Thoracic aorta (tissue), 2 donors: ENCODE measurements at regions not wholly inside any gene's neighbourhood (a gene's known extent, or its start where the extent isn't known, plus 50 kb on each side); places are given as distances from the start of the nearest gene placed in this dataset.

Experiments
- ATAC-seq: fragments of 150-250 bp; one replicate; pipeline ENCODE4 v1.8.0; 2017; ENCODE audit warnings: low read depth; ENCODE audit not compliant: insufficient number of reproducible peaks, low FRiP score
- DNase-seq: peaks from one replicate; pipeline ENCODE4 v3.0.0-alpha.2; 2020; ENCODE audit warnings: low spot score
- H3K27ac ChIP-seq, 2 donors: fragments of 200-600 bp; sonication (generic); 1 replicate in 1 of 2; 2 replicates in 1 of 2; pipeline ENCODE4 v1.5.1; 2016; ENCODE audit warnings: mild to moderate bottlenecking in 2 of 2, moderate library complexity in 2 of 2
- H3K27me3 ChIP-seq: fragments of 200-600 bp; sonication (generic); replicated peaks from 2 replicates; pipeline ENCODE4 v1.6.0; 2016; ENCODE audit warnings: mild to moderate bottlenecking; ENCODE audit not compliant: insufficient read depth
- H3K36me3 ChIP-seq: fragments of 200-600 bp; sonication (generic); one replicate; pipeline ENCODE4 v1.5.1; 2016
- H3K4me1 ChIP-seq, 2 donors: fragments of 200-600 bp; sonication (generic); 1 replicate in 1 of 2; 2 replicates in 1 of 2; pipeline versions ENCODE4 v1.5.1 to v1.6.0; 2016; ENCODE audit warnings: low read depth in 2 of 2, mild to moderate bottlenecking in 1 of 2; ENCODE audit not compliant: control insufficient read depth in 1 of 2
- H3K4me3 ChIP-seq: fragments of 200-600 bp; sonication (generic); 2 replicates; pipeline ENCODE4 v1.5.1; 2016; ENCODE audit warnings: mild to moderate bottlenecking
- H3K9me3 ChIP-seq: fragments of 200-600 bp; sonication (generic); 2 replicates; pipeline ENCODE4 v1.5.1; 2016
- CTCF ChIP-seq: fragments of 200-600 bp; sonication (generic); IDR thresholded peaks from one replicate; pipeline ENCODE4 v1.5.1; 2019; ENCODE audit warnings: antibody characterized with exemption

- H3K27me3 ChIP-seq, result no peaks in the 10 kb centered on the region
- H3K4me3 ChIP-seq, result no peak overlapping the region
- H3K9me3 ChIP-seq, result no peaks in the 10 kb centered on the region
- H3K27ac ChIP-seq, result no peak overlapping the region
- no peak for TF ChIP-seq CTCF
- H3K4me1 ChIP-seq, result no peaks in the 10 kb centered on the region
- H3K36me3 ChIP-seq, result no peaks in the 10 kb centered on the region
- ATAC-seq (no peak), DNase-seq (no peak)
These were observed 168.6 kb downstream of the RNF144B start for GRCh38 chr6:18555750-18556149.

GRCh38 chr6:18561037-18561750 lies 174.0 kb downstream of the RNF144B start:
- Histone ChIP-seq H3K36me3 (no peaks in the 10 kb centered on the region), H3K27me3 (no peaks in the 10 kb centered on the region), H3K4me3 (no peak overlapping the region), H3K9me3 (no peaks in the 10 kb centered on the region), H3K4me1 (no peaks in the 10 kb centered on the region), H3K27ac (no peak overlapping the region)
- no peak for DNase-seq
- no peak for ATAC-seq
- no peak for TF ChIP-seq CTCF

DNA sequence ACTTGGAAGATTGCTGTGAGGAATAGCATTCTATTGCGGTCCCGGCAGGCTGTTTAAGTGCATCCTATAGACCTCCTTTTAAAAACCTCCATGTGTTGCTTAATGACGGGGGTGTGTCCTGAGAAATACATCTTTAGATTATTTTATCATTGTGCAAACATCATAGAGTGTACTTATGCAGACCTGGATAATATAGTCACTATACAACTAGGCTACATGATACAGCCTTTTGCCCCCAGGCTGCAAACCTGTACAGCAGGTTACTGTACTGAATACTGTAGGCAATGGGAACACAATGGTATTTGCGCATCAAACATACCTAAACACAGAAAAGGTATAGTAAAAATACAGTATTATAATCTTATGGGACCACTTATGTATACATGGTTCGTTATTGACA lies 175.6 kb downstream of the RNF144B start:
- no peaks in the 10 kb centered on the region for H3K36me3 ChIP-seq
- no peak overlapping the region for H3K4me3 ChIP-seq
- H3K4me1 ChIP-seq, result no peaks in the 10 kb centered on the region
- TF ChIP-seq CTCF, result no peak
- no peaks in the 10 kb centered on the region for H3K27me3 ChIP-seq
- ATAC-seq (no peak), DNase-seq (no peak)
- H3K9me3 ChIP-seq, result no peaks in the 10 kb centered on the region
- H3K27ac ChIP-seq, result no peak overlapping the region

DNA sequence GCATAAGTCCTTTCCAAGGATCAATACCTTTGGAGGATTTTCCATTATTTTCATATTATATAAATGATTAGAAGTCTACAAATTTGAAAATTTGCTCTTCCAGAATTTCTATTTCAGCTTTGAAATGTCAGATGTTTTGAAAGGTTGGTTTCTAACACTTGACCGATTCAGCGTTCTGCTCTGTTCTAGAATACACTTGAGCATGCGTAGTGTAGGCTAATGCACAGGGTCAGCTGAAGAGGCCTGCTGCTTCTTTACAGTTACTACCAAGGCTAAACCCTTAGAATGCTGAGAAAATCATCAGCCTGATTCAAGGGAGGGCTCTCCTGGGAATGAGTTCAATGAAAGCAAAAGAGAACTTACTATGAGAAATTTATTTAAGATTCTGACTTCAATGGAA lies 177.6 kb downstream of the RNF144B start:
- no peaks in the 10 kb centered on the region for H3K4me1 ChIP-seq
- DNase-seq (no peak), ATAC-seq (no peak)
- no peak overlapping the region for H3K4me3 ChIP-seq
- H3K27ac ChIP-seq, result no peak overlapping the region
- H3K9me3 ChIP-seq, result no peaks in the 10 kb centered on the region
- TF ChIP-seq CTCF, result no peak
- no peaks in the 10 kb centered on the region for H3K36me3 ChIP-seq
- no peaks in the 10 kb centered on the region for H3K27me3 ChIP-seq

GRCh38 chr6:18565231-18565630 lies 178.1 kb downstream of the RNF144B start:
- Histone ChIP-seq H3K27ac (no peak overlapping the region), H3K27me3 (no peaks in the 10 kb centered on the region), H3K4me1 (no peaks in the 10 kb centered on the region), H3K9me3 (no peaks in the 10 kb centered on the region), H3K36me3 (no peaks in the 10 kb centered on the region), H3K4me3 (no peak overlapping the region)
- ATAC-seq (no peak), DNase-seq (no peak)
- no peak for TF ChIP-seq CTCF
